Upper lobe of right lung (tissue), 1 donor: ENCODE measurements at regions not wholly inside any gene's neighbourhood (a gene's known extent, or its start where the extent isn't known, plus 50 kb on each side); places are given as distances from the start of the nearest gene placed in this dataset.
"Not testable (repeated sequence)": the region's sequence is repeated elsewhere in the genome, so short reads cannot be mapped to it uniquely, and the experiment has no call there.

Experiments used
- ATAC-seq: fragments of 200-7000 bp; cut with Tn5 transposase; one replicate; pipeline ENCODE4 v1.9.1; 2020; ENCODE audit warnings: mild to moderate bottlenecking, moderate library complexity
- DNase-seq: peaks from one replicate; pipeline ENCODE4 v3.0.0-alpha.2; 2020
- H3K27ac ChIP-seq: fragments of 200-600 bp; one replicate; pipeline ENCODE4 v1.8.0; 2022
- H3K27me3 ChIP-seq: fragments of 200-600 bp; one replicate; pipeline ENCODE4 v1.8.0; 2022; ENCODE audit warnings: mild to moderate bottlenecking
- H3K36me3 ChIP-seq: fragments of 200-600 bp; one replicate; pipeline ENCODE4 v1.8.0; 2022
- H3K4me1 ChIP-seq: fragments of 200-600 bp; one replicate; pipeline ENCODE4 v1.8.0; 2022
- H3K4me3 ChIP-seq: fragments of 200-600 bp; one replicate; pipeline ENCODE4 v1.8.0; 2022; ENCODE audit warnings: mild to moderate bottlenecking
- H3K9me3 ChIP-seq: fragments of 200-600 bp; one replicate; pipeline ENCODE4 v1.8.0; 2022
- CTCF ChIP-seq: fragments of 200-600 bp; IDR thresholded peaks from one replicate; pipeline ENCODE4 v1.8.0; 2022; ENCODE audit warnings: antibody characterized with exemption
- intact Hi-C: fragments of 100-400 bp; cut with DNase I; formaldehyde crosslinking; loops from one replicate; pipeline ENCODE4 v1.11.0; 2022
- donor health status: DM: no; HTN: yes; CAD: no; lungs with severe emphysema.

DNA sequence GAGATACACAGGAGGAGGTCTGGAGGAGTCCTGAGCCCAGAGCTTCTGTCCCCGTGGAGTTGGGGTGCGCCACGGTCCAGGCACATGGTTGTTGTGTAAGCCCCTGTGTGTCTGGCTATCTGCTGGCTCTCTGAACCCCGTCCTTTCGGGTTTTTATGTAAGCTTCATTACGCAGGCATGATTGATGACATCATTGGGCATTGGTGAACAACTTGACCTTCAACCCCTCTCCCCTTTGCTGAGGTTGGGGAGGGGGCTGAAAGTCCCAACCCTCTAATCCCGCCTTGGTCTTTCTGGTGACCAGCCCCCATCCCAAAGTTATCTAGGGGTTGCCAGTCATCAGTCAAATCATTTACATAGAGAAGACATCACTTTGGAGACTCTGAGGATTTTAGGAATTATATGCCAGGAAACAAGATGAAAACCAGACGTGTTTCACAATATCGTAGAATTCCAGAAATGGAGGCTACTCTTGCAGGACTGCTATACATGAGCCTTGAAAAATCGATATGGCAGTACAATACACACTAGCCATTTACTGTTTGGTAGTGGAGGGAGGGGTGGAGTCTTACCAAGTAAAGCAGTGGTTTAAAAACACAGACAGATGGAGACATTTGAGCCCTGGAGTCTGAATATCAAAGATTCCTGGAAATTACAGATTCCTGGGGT, 69.8 kb upstream of the SCAF4 start:
- no peaks in the 10 kb centered on the region for H3K36me3 ChIP-seq
- ATAC-seq (no peak), DNase-seq (no peak)
- H3K27me3 ChIP-seq, result no peaks in the 10 kb centered on the region
- H3K4me3 ChIP-seq, result no peak overlapping the region
- H3K9me3 ChIP-seq, result no peaks in the 10 kb centered on the region
- TF ChIP-seq CTCF, result no peak
- H3K27ac ChIP-seq, result no peak overlapping the region
- intact Hi-C loops, result no loop called here
- no peaks in the 10 kb centered on the region for H3K4me1 ChIP-seq

DNA sequence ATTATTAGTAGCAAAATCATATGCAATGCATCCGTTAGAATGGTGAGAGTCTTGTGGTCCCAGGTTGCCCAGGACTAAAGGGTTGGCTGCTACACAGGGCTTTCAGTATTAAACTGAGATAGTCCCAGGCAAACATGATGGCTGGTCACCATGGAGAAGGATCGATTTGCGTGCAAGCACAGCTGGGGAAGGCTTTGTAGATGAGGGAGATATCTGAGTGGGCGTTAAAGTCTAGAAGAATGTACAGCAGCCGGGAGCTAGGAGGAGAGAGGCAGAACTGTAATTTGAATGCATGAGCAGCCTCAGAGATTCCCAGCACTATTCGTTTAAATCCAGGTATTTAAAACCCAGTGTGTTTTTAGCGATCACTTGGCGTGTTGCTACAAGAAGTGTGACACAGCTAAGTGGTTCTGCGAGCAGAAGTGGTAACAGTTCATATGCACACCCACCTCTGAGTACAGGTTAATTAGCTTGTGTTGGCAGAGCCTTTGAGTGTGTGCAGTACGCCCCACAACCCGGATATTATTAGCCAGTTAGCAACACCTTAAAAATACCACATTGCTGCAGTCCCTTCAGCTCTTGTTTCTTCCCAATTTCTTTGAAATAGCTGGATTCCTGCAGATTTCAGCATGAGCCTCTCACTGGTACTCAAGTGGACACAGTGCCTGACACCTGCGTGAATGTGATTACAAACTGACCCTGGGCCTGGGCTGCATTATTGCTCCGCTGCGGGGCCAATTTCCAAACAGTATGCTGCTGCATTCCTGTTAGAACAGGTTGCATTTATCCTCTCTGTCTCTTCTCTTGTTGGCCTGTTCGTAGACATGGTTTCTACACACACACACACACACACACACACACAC, 67.2 kb upstream of the SCAF4 start:
- ATAC-seq, result peak; percentile 46
- DNase-seq, result no peak
- Histone ChIP-seq H3K27me3 (no peaks in the 10 kb centered on the region), H3K36me3 (no peaks in the 10 kb centered on the region), H3K4me3 (no peak overlapping the region), H3K9me3 (no peaks in the 10 kb centered on the region), H3K27ac (no peak overlapping the region), H3K4me1 (no peaks in the 10 kb centered on the region)
- TF ChIP-seq CTCF, result no peak
- intact Hi-C loops, result no loop called here

DNA sequence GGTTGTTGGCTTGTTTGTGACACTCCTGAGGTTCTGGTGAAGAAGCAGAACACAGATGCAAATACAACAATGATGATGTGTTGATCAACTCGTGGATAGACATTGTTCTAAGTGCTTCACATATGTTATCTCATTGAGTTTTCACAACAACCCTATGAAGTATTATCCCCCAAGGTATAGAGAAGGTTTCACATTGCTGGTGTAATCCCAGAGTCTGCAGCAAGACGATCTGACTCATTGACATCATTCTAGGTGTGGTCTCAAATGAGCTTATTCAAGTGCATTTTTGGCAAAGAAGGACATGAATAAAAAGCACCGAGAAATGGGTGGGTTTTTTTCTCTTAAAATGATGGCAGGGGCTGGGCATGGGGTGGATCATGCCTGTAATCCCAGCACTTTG, 64.1 kb upstream of the SCAF4 start:
- no peak for DNase-seq
- H3K36me3 ChIP-seq, result no peaks in the 10 kb centered on the region
- intact Hi-C loops, result no loop called here
- H3K9me3 ChIP-seq, result no peaks in the 10 kb centered on the region
- H3K27ac ChIP-seq, result no peak overlapping the region
- no peak overlapping the region for H3K4me3 ChIP-seq
- no peaks in the 10 kb centered on the region for H3K27me3 ChIP-seq
- ATAC-seq, result no peak
- no peak for TF ChIP-seq CTCF
- H3K4me1 ChIP-seq, result no peaks in the 10 kb centered on the region

GRCh38 chr21:31790420-31790819, 58.5 kb upstream of the SCAF4 start:
- ATAC-seq, H3K27ac ChIP-seq, intact Hi-C loops, H3K4me3 ChIP-seq, DNase-seq, H3K4me1 ChIP-seq, H3K36me3 ChIP-seq, H3K27me3 ChIP-seq, H3K9me3 ChIP-seq: not testable (repeated sequence)

- TF ChIP-seq CTCF, result no peak
- intact Hi-C loops, result no loop called here
- no peak for ATAC-seq
- H3K4me3 ChIP-seq, result no peak overlapping the region
- no peak for DNase-seq
- H3K9me3 ChIP-seq, result no peaks in the 10 kb centered on the region
- no peak overlapping the region for H3K27ac ChIP-seq
- no peaks in the 10 kb centered on the region for H3K27me3 ChIP-seq
- no peaks in the 10 kb centered on the region for H3K4me1 ChIP-seq
- H3K36me3 ChIP-seq, result no peaks in the 10 kb centered on the region
Measured at GRCh38 chr21:31788581-31788980, 56.7 kb upstream of the SCAF4 start.

DNA sequence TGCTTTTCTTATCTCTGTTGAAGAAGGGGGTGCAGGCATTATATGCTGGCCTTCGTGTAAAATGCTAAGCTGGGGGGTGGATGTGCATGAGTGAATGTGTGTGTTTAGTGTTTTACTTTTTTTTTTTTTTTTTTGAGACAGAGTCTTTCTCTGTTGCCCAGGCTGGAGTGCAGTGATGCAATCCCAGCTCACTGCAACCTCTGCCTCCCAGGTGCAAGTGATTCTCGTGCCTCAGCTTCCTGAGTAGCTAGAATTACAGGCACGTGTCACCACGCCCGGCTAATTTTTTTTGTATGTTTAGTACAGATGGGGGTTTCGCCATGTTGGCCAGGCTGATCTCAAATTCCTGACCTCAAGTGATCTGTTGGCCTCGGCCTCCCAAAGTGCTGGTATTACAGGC, 55.8 kb upstream of the SCAF4 start:
- H3K36me3 ChIP-seq, H3K27ac ChIP-seq, H3K9me3 ChIP-seq, DNase-seq, intact Hi-C loops, H3K4me3 ChIP-seq, H3K27me3 ChIP-seq, H3K4me1 ChIP-seq: not testable (repeated sequence)
- peak; percentile 26 for ATAC-seq
